ENCODE measurements at regions not wholly inside any gene's neighbourhood (a gene's known extent, or its start where the extent isn't known, plus 50 kb on each side); places are given as distances from the start of the nearest gene placed in this dataset.
"Not testable (repeated sequence)": the region's sequence is repeated elsewhere in the genome, so short reads cannot be mapped to it uniquely, and the experiment has no call there.

DNA sequence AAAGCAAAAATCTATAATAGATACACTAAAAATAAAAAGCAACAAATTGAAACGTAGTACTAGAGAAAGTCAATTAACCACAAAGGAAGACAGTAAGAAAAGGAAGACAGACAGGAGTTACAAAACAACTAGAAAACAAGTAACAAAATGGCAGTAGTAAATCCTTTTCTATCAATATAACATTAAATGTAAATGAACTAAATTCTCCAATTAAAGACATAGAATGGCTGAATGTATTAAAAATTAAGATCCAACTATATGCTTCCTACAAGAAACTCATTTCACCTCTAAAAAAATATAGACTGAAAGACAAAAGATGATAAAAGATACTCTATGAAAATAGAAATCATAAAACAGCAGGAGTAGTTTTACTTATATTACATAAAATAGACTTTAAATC lies 79.1 kb downstream of the CTH start:
- intact Hi-C loops (cut with DNase I), result no loop called here
- no peak for ATAC-seq
- no peak for DNase-seq (ENCODE audit: missing footprints)

DNA sequence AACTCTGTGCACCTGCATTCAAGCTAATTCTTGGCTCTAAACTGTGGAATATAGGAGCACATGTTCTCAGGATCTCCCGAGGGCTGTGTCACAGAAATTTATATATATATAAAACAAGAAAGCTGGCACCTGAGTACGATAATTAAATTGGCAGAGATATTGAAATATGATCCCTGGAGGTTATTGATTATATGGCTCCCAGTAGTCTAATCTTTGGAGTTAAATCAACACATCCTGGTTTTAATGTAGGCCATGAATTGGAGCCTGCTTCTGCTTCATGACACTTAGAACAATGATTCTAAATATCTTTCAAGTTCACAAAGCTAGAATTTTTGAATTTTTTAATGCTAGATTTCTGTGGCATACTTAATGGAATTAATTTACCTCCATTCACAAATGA lies 84.3 kb downstream of the CTH start:
- DNase-seq (ENCODE audit: missing footprints) (no peak), ATAC-seq (no peak)
- intact Hi-C loops (cut with DNase I), result no loop called here

DNA sequence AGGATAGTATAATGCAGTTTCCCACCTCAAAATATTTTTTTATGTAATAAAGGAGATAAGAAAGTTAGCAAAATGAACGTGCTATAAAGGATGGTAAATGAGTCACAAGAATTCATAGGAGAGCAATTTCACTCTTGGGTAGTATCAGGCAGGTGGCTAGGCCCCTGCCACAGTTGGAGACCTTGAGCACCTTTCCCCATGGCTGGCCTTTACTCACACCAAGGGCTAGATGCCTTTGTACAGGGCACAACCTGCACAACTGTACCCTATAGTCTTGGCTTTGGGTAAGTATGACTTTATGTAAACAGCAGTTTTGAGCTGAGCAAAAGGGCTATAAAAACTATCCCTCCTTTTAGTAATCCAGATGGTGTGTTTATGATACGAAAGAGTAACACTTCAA lies 85.1 kb downstream of the CTH start:
- intact Hi-C loops (cut with DNase I), result no loop called here
- no peak for ATAC-seq
- no peak for DNase-seq (ENCODE audit: missing footprints)

DNA sequence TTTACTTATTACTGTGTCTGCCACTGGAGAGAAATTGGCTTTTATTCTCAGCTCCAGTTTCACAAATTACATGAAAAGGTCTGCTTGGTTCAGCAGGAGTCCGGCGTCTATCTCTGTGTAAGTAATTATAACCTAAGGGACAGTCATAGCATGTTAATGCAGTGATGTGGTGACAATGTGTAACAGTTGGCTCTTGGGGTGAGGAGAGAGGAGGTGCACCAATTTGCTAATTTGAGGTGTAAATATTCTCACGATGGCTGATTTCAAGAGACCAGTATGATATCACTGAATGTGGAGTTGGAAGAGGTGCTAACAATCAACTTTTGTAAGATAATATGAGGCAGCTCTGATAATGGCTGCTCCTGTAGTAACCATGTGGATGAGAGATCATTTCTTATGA lies 86.1 kb downstream of the CTH start:
- intact Hi-C loops (cut with DNase I), result no loop called here
- DNase-seq (ENCODE audit: missing footprints) (no peak), ATAC-seq (no peak)

DNA sequence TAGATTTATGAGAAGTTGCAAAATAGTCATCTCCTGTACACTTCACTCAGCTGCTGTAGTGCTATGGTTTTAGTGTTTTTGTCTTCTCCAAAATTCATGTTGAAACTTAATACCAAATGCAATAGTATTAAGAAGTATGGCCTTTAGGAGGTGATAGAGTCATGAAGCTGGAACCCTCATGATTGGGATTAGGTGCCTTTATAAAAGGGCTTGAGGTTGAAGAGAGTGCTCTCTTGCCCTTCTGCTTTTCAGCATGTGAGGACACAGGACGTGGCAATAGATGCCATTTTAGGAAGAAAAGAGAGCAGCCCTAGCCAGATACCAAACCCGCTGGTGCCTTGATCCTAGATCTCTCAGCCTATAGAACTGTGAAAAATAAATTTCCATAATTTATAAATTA lies 87.6 kb downstream of the CTH start:
- no peak for DNase-seq (ENCODE audit: missing footprints)
- no peak for ATAC-seq
- intact Hi-C loops (cut with DNase I), result no loop called here

DNA sequence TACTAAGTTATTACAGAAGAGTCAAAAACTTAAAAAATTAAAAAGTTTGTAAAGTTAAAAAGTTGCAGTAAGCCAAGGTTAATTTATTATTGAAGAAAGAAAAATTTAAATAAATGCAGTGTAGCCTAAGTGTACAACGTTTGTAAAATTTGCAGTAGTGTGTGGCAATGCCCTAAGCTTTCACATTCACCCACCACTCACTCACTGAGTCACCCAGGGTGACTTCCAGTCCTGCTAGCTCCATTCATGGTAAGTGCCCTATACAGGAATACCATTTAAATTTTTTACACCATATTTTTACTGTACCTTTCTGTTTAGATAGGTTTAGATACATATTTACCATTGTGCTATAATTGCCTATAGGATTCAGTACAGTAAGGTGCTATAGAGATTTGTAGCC lies 88.6 kb downstream of the CTH start:
- no peak for ATAC-seq
- intact Hi-C loops (cut with DNase I), result no loop called here

DNA sequence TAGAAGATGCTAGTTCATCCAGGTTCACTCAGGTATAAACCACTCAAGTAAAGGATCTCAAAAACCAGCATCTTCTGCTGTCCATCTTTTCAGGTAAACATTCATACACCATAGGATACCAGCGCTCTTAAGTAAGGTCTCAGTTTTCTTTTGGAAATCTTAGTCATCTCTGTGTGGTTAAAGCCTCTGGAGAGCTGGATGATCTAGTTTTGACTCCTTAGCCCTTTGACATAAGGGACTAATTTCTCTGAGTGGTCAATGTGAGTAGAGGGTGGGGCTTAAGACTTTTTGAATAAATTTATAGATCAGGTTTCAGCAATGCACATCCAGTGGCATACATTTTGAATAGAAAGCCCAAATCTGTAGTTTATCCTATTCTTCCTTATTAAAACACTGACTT lies 92.3 kb downstream of the CTH start:
- no peak for DNase-seq (ENCODE audit: missing footprints)
- intact Hi-C loops (cut with DNase I), result no loop called here
- no peak for ATAC-seq

More for the DNA sequence above, 88.6 kb downstream of the CTH start:
- no peak for DNase-seq (ENCODE audit: missing footprints)

DNA sequence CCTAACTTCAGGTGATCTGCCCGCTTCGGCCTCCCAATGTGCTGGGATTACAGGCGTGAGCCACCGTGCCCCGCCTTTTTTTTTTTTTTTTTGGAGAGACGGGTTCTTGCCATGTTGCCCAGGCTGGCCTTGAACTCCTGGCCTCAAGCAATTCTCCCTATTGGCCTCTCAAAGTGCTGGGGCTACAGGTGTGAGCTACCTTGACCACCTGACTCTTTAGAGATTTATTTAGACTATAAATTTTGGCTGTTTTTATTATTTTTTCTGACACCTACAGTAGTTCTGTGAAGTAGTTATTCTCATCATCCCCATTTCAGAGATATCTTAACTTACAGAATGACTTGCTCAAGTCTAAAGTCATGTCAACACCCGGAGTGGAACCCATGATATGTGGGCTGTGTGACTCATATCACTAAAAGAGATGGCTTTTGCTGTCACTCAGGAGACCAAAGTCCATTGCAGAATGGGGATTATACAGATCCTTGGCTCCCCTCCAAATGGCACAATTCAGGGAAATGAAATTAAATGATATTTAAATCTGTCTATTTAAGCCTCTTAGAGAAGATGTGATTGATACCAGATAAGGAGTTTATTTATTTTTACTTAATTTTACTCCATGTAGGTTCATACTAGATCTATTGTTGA lies 93.2 kb downstream of the CTH start:
- intact Hi-C loops (cut with DNase I), result no loop called here
- no peak for ATAC-seq
- no peak for DNase-seq (ENCODE audit: missing footprints)

DNA sequence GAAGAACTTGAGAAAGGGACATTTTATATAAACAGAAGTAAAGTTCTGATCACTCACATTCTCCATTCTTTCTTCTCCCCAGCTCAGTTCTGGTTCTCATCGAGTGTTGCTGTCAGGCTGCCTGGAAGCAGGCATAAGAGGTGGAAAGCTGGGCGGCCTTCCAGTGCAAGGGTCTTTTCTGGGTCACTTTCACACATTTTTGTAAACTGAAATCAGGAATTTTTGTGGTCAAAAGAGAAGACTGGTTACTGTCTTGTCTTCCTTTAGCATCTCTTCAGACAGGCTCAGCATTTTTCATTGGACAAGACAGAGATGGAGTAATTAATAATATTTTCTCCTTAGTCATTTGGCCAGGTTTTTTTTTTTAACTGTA lies 93.7 kb downstream of the CTH start:
- intact Hi-C loops (cut with DNase I), result no loop called here
- ATAC-seq (no peak), DNase-seq (ENCODE audit: missing footprints) (no peak)

DNA sequence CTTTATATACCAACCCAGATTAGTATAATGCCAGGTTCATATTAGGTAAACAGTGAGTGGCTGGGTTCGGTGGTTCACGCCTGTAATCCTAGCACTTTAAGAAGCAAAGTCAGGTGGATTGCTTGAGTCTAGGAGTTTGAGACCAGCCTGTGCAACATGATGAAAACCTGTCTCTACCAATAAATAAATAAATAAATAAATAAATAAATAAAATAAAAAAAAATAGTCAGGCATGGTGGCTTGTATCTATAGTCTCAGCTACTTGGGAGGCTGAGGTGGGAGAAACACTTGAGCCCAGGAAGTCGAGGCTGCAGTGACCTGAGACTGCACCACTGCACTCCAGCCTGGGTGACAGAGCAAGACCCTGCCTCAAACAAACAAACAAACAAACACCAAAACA lies 96.9 kb downstream of the CTH start:
- intact Hi-C loops (cut with DNase I); DNase-seq (ENCODE audit: missing footprints); ATAC-seq: not testable (repeated sequence)

DNA sequence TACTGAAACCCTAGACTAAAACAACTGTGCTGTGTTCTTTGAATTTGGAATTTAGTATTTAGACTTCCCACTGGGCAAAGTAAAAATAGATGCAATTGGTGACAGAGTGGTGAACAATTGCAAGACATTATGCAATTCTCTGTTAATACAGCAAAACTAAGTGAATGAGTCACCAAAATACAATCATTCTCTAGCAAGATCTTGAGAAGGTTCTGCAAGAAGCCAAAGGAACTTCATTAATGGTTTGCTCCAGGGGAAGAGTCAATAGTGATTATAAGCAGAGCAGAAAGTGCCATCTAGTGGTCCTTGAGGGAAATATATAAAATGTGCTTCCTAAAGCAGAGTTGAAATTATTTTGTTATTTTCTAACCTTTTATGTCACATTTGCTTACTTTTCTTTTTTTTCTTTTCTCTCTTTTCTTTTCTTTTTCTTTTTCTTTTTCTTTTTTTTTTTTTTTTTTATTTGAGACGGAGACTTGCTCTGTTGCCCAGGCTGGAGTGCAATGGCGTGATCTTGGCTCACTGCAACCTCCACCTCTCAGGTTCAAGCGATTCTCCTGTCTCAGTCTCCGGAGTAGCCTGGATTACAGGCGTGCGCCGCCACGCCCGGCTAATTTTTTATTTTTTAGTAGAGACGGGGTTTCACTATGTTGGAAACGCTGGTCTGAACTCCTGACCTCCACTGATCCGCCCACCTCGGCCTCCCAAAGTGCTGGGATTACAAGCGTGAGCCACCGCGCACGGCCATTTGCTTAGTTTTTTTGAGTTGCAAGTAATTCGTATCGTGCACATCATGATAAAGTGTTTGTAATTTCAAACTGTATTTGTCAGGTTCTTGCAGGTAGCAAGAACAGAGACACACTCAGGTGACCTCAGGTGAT lies 99.2 kb downstream of the CTH start:
- ATAC-seq, result no peak
- intact Hi-C loops (cut with DNase I), result loop anchor here (5.0 kb wide), 2 partner anchors 68 to 378 kb away; no protein-coding TSS in a partner anchor
- DNase-seq (ENCODE audit: missing footprints), result no peak

DNA sequence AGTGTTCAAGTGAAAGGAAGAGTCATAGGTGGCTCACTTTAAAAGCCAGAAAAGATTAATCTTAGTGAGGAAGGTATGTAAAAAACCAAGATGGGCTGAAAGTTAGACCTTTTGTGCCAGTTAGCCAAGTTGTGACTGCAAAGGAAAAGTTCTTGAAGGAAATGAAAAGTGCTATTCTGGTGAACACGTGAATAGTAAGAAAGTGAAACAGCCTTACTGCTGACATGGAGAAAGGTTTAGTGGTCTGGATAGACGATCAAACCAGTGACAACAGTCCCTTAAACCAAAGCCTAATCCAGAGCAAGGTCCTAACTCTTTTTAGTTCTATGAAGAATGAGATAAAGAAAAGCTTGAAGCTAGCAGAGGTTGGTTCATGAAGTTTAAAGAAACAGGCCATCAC lies 106.4 kb downstream of the CTH start:
- no peak for ATAC-seq
- intact Hi-C loops (cut with DNase I), result no loop called here
- DNase-seq (ENCODE audit: missing footprints), result no peak

DNA sequence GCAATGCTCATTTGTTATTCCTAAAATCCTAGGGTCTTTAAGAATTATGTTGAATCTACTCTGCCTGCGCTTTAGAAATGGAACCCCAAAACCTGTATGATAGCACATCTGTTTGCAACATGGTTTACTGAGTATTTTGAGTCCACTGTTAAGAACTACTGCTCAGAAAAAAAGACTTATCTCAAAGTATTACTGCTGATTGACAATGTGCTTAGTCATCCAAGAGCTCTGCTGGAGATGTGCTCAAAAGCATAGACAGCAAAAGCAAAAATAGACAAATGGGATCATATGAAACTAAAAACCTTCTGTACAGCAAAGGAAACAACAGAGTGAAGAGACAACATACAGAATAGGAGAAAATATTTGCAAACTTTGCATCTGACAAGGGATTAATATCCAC lies 107.0 kb downstream of the CTH start:
- intact Hi-C loops (cut with DNase I), result no loop called here
- DNase-seq (ENCODE audit: missing footprints), result no peak
- no peak for ATAC-seq

DNA sequence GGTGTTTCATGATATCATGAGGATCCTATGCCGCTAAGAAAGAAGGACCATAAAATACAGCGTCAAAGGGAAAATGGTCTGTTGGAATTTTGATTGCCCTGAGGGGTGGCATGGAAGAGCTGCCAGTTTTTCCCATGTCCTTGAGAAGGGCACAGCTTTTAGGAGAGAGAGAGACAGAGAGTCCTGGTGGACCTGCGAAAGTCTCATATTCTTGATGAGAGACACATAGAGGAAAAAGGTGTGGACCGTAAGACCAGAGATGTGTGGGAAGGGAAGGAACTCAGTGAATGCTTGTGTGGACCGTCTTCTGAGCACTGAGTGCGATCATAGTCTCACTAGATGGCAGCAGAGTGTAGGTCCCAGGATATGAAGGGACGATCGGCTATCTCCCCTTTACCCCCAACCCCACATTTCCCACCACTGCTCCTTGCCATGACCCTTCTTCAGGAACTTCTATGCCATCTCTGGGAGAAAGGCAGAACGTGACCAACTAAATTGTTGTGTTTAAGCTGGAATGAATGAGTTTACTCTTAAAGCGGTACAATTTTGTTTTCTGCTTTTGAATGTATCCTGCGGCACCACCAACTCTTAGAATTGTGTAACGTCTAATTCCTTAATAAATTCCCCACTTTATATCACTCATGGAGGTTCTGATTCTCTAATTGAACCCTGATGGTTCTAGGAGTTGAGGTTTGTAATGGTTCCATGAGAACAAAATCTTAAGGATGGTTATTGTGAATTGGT lies 117.7 kb downstream of the CTH start:
- no peak for DNase-seq (ENCODE audit: missing footprints)
- intact Hi-C loops (cut with DNase I), result loop anchor here (2.0 kb wide), 1 partner anchor 522 kb away; no protein-coding TSS in a partner anchor
- ATAC-seq, result no peak

DNA sequence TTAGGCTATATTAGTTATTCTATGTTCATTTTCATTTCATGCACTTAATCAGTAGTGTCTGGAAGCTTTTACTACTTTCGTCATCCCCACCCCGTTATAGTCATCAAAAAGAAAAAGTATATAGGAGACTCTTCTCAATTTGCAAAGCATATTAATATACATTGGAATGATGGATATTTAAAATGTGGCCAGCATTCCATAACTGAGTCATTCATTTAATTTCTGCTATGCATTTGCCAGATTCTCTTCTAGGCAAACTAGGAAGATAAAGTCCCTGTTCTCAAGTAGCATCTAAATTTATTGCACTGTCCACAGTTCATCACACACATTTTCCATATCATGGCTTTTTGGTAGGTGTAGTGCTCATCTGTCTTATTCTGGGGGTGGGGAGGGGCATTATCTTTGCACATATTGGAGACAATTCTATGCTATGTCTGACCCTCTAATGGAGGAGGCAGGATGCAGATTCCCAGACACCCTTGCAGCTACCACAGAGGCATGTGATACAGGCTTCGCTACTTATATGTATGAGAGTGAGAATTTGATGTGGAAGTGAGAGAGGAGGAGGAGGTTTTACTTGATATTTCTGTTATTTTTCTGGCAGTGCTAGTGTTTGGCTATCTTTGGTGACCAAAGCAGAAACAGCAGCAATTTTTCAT lies 125.8 kb downstream of the CTH start:
- DNase-seq (ENCODE audit: missing footprints) (no peak), ATAC-seq (no peak)
- intact Hi-C loops (cut with DNase I), result no loop called here

DNA sequence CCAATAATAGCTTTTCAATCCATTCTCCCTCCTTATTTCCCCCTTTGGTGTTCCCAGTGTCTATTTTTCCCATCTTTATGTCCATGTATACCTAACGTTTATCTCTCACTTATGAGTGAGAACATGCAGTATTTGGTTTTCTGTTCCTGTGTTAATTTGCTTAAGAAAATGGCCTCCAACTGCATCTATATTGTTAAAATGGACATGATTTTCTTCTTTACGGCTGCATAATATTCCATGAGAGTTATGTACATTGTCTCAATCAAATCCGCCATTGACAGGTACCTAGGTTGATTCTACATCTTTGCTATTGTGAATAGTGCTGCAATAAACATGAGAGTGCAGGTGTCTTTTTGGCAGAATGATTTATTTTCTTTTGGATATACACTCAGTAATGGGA lies 126.7 kb downstream of the CTH start:
- intact Hi-C loops (cut with DNase I), result no loop called here
- DNase-seq (ENCODE audit: missing footprints) (no peak), ATAC-seq (no peak)

DNA sequence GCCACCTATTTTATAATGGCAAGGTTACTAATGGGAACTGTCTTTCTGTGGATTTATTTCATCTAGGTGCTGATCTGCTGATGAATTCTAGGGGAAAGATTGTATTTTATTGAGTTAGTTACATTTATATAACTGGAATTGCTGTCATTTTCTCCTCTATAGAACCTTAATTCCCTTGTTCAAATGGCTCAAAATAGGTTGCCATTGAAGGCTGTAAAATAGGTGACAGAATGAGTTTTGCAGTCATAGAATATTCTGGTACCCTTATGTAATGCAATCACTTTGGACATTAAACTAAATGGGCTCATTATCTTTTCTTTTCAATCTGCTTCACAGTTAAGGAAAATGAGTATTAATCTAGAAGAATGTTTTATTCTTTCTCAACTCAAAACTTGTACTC lies 131.0 kb downstream of the CTH start:
- no peak for ATAC-seq
- DNase-seq (ENCODE audit: missing footprints), result no peak
- intact Hi-C loops (cut with DNase I), result no loop called here

DNA sequence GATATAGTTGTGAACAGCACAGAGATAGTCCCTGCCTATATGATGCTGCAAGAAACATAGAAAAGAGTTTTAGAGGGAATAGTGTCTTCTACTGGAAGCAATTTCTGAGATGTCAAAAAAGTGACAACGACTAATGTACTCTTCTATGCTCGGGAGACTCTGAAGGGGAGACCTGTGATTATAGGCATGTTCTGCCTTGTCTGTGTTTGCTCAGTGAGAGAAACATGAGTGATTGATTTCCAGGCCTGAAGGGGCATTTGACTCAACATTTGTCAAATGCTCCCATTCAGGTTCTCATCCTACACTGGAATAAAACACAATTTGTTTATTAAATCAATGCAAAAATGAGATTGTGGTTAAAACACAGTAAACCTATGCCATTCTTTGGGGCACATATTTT lies 131.8 kb downstream of the CTH start:
- ATAC-seq (no peak), DNase-seq (ENCODE audit: missing footprints) (no peak)
- intact Hi-C loops (cut with DNase I), result no loop called here

DNA sequence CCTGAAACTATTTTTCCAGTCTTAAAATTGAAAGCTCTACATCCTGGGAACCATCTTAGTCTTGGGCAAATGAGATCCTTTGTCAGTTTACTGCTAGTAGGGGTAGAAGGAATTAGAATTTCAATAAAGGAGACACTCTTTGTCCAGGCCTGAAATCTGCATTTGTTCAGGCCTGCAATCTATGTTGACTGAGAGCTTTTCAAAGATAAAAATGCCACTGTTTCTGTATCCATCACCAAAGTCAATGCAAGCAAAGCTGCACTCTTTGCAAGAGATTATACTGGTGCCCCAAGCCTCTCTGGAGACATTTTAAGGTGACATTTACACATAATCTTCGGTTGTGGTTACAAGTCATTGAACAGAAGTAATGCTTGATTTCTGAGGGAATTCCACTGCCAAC lies 135.7 kb downstream of the CTH start:
- ATAC-seq (no peak), DNase-seq (ENCODE audit: missing footprints) (no peak)
- intact Hi-C loops (cut with DNase I), result no loop called here
